Liver (tissue), 3 donors: ENCODE measurements at regions not wholly inside any gene's neighbourhood (a gene's known extent, or its start where the extent isn't known, plus 50 kb on each side); places are given as distances from the start of the nearest gene placed in this dataset.

Experiments used
- ATF3 ChIP-seq: IDR thresholded peaks from 2 replicates; pipeline ENCODE4 v1.6.1; 2016; ENCODE audit warnings: antibody characterized with exemption
- CTCF ChIP-seq: fragments of 150-350 bp; IDR thresholded peaks from 2 replicates; pipeline ENCODE4 v1.5.1; 2017; ENCODE audit warnings: improper control_type of control experiment, low read depth, low read length; ENCODE audit not compliant: missing input control
- EGR1 ChIP-seq, 2 donors: IDR thresholded peaks; 2 replicates each; pipeline ENCODE4 v1.6.1; 2016 to 2018; ENCODE audit warnings: antibody characterized with exemption in 2 of 2, low read depth in 2 of 2
- FOXA1 ChIP-seq: IDR thresholded peaks from 2 replicates; pipeline ENCODE4 v1.6.1; 2016; ENCODE audit warnings: antibody characterized with exemption
- FOXA2 ChIP-seq: IDR thresholded peaks from 2 replicates; pipeline ENCODE4 v1.6.1; 2016; ENCODE audit warnings: antibody characterized with exemption
- GABPA ChIP-seq, 2 donors: IDR thresholded peaks in 1 of 2; conservative IDR thresholded peaks in 1 of 2; 2 replicates each; pipeline ENCODE4 v1.6.1; 2016; ENCODE audit warnings: antibody characterized with exemption in 2 of 2, mild to moderate bottlenecking in 1 of 2, moderate library complexity in 1 of 2
- JUND ChIP-seq, 2 donors: IDR thresholded peaks; 2 replicates each; pipeline ENCODE4 v1.6.1; 2016; ENCODE audit warnings: antibody characterized with exemption in 2 of 2
- MAX ChIP-seq: IDR thresholded peaks from 2 replicates; pipeline ENCODE4 v1.6.1; 2016; ENCODE audit warnings: antibody characterized with exemption
- RAD21 ChIP-seq, 2 donors: IDR thresholded peaks; 2 replicates each; pipeline ENCODE4 v1.6.1; 2016; ENCODE audit warnings: antibody characterized with exemption in 2 of 2, mild to moderate bottlenecking in 2 of 2
- REST ChIP-seq: IDR thresholded peaks from 2 replicates; pipeline ENCODE4 v1.6.1; 2016; ENCODE audit warnings: antibody characterized with exemption, mild to moderate bottlenecking
- SP1 ChIP-seq: IDR thresholded peaks from 2 replicates; pipeline ENCODE4 v1.6.1; 2018; ENCODE audit warnings: antibody characterized with exemption, mild to moderate bottlenecking
- TAF1 ChIP-seq: conservative IDR thresholded peaks from 2 replicates; pipeline ENCODE4 v1.6.1; 2016; ENCODE audit warnings: antibody characterized with exemption, mild to moderate bottlenecking
- YY1 ChIP-seq: IDR thresholded peaks from 2 replicates; pipeline ENCODE4 v1.6.1; 2016; ENCODE audit warnings: antibody characterized with exemption, mild to moderate bottlenecking
- ZBTB33 ChIP-seq: IDR thresholded peaks from 2 replicates; pipeline ENCODE4 v1.6.1; 2016; ENCODE audit warnings: antibody characterized with exemption
- donor health status: healthy.
- donor health status: healthy.

- TF ChIP-seq CTCF: no peak
- no peak for TF ChIP-seq FOXA1
- TF ChIP-seq REST: no peak
- TF ChIP-seq GABPA (IDR thresholded peaks at IDR 0.05 in 1 of 2, conservative IDR thresholded peaks at IDR 0.05 in 1 of 2): no peak
- TF ChIP-seq TAF1: no peak
- TF ChIP-seq ZBTB33: no peak
- TF ChIP-seq EGR1 (IDR thresholded peaks at IDR 0.05; ENCODE audit: low read depth in 2 of 2): no peak
- TF ChIP-seq YY1: no peak
- no peak for TF ChIP-seq FOXA2
- no peak for TF ChIP-seq ATF3
- no peak for TF ChIP-seq RAD21 (IDR thresholded peaks at IDR 0.05)
- no peak for TF ChIP-seq JUND (IDR thresholded peaks at IDR 0.05)
- no peak for TF ChIP-seq MAX
- TF ChIP-seq SP1: no peak
Measured at GRCh38 chr18:64402636-64403035, 253.7 kb upstream of the LINC00305 start.
